Caco-2 (cell line): ENCODE measurements at regions not wholly inside any gene's neighbourhood (a gene's known extent, or its start where the extent isn't known, plus 50 kb on each side); places are given as distances from the start of the nearest gene placed in this dataset.

Experiments
- BruUV-seq: library from RNA; stranded (reverse); fragments of 400-500 nt; replicated peaks from 2 replicates; lab custom pipeline; 2021; lab: Mats Ljungman, UMichigan
- CTCF ChIA-PET: fragments of 300-600 bp; sonication (Branson Sonifier 250); formaldehyde crosslinking; loops from one replicate; lab custom pipeline; 2022; ENCODE audit warnings: antibody characterized with exemption; lab: Charles Lee
- POLR2A ChIA-PET: fragments of 300-600 bp; sonication (Branson Sonifier 250); formaldehyde crosslinking; loops from one replicate; lab custom pipeline; 2022; ENCODE audit warnings: antibody characterized with exemption; lab: Charles Lee
- DNase-seq, 2 experiments: peaks; one replicate each; pipeline versions ENCODE4 v3.0.0 to v3.0.0-alpha.2; 2020 to 2022
- H3K27me3 ChIP-seq: replicated peaks from 2 replicates; pipeline ENCODE4 v1.6.0; 2011; ENCODE audit warnings: low read length; ENCODE audit not compliant: control insufficient read depth, insufficient read depth
- H3K36me3 ChIP-seq: 2 replicates; pipeline ENCODE4 v1.5.1; 2011; ENCODE audit warnings: low read length; ENCODE audit not compliant: control insufficient read depth, insufficient read depth
- H3K4me1 ChIP-seq: fragments of 250-450 bp; sonication (Bioruptor Pico); 2 replicates; pipeline ENCODE4 v1.5.1; 2020; ENCODE audit warnings: mild to moderate bottlenecking
- H3K4me3 ChIP-seq: 2 replicates; pipeline ENCODE4 v1.5.1; 2011; ENCODE audit warnings: low read depth, mild to moderate bottlenecking, control low read depth, low read length
- H3K9me3 ChIP-seq: fragments of 250-450 bp; sonication (Bioruptor Pico); 2 replicates; pipeline ENCODE4 v1.5.1; 2020; ENCODE audit warnings: mild to moderate bottlenecking, moderate library complexity
- H3K27ac Mint-ChIP-seq: one replicate; pipeline ENCODE4 v1.8.0; 2022; ENCODE audit warnings: mixed read lengths; ENCODE audit not compliant: unreplicated experiment
- H3K27me3 Mint-ChIP-seq: one replicate; pipeline ENCODE4 v1.8.0; 2022; ENCODE audit warnings: mixed read lengths; ENCODE audit not compliant: insufficient read depth, unreplicated experiment
- H3K36me3 Mint-ChIP-seq: one replicate; pipeline ENCODE4 v1.8.0; 2022; ENCODE audit warnings: mild to moderate bottlenecking, mixed read lengths; ENCODE audit not compliant: insufficient read depth, unreplicated experiment
- H3K4me1 Mint-ChIP-seq: one replicate; pipeline ENCODE4 v1.8.0; 2022; ENCODE audit warnings: low read depth, mixed read lengths; ENCODE audit not compliant: unreplicated experiment
- H3K4me3 Mint-ChIP-seq: one replicate; pipeline ENCODE4 v1.8.0; 2022; ENCODE audit warnings: mild to moderate bottlenecking, moderate library complexity, mixed read lengths; ENCODE audit not compliant: unreplicated experiment
- H3K9me3 Mint-ChIP-seq: one replicate; pipeline ENCODE4 v1.8.0; 2022; ENCODE audit warnings: mixed read lengths; ENCODE audit not compliant: unreplicated experiment
- CTCF ChIP-seq, 2 experiments: fragments of 200-600 bp in 1 of 2; IDR thresholded peaks; 1 replicate in 1 of 2; 2 replicates in 1 of 2; pipeline versions ENCODE4 v1.5.1 to v1.8.0; 2011 to 2022; ENCODE audit warnings: antibody characterized with exemption in 1 of 2, control low read depth in 1 of 2, inconsistent platforms in 1 of 2, low read depth in 1 of 2, low read length in 1 of 2, mild to moderate bottlenecking in 1 of 2, moderate library complexity in 1 of 2; ENCODE audit not compliant: insufficient read depth in 1 of 2, severe bottlenecking in 1 of 2, unreplicated experiment in 1 of 2
- intact Hi-C: fragments of 100-400 bp; cut with micrococcal nuclease; formaldehyde crosslinking; loops from one replicate; pipeline ENCODE4 v1.10.0; 2022; ENCODE audit not compliant: unreplicated experiment

GRCh38 chr4:25487155-25487554 is 110.1 kb downstream of the ANAPC4 start:
- Histone ChIP-seq H3K4me1 (no peaks in the 10 kb centered on the region), H3K4me3 (no peak overlapping the region), H3K9me3 (peaks cover 4% of the 10 kb centered on the region; the same call in 1 of the 2 replicates), H3K27me3 (no peaks in the 10 kb centered on the region), H3K36me3 (no peaks in the 10 kb centered on the region)
- ChIA-PET CTCF (no interaction called here), POLR2A (no interaction called here)
- intact Hi-C loops = no loop called here
- H3K9me3 Mint-ChIP-seq = peaks cover 15% of the 10 kb centered on the region
- H3K36me3 Mint-ChIP-seq = no peaks in the 10 kb centered on the region
- no peak for DNase-seq
- no TSS peak for BruUV-seq
- no peak overlapping the region for H3K27ac Mint-ChIP-seq
- no peak overlapping the region for H3K4me3 Mint-ChIP-seq
- no peak for TF ChIP-seq CTCF (IDR thresholded peaks at IDR 0.05; ENCODE audit: insufficient read depth in 1 of 2, low read depth in 1 of 2, low read length in 1 of 2, severe bottlenecking in 1 of 2, unreplicated experiment in 1 of 2)
- no peaks in the 10 kb centered on the region for H3K4me1 Mint-ChIP-seq
- H3K27me3 Mint-ChIP-seq = no peaks in the 10 kb centered on the region

- Histone ChIP-seq H3K4me3 (no peak overlapping the region), H3K36me3 (no peaks in the 10 kb centered on the region), H3K4me1 (no peaks in the 10 kb centered on the region), H3K9me3 (peaks cover 4% of the 10 kb centered on the region; the same call in 1 of the 2 replicates), H3K27me3 (no peaks in the 10 kb centered on the region)
- BruUV-seq = no TSS peak
- Mint-ChIP-seq H3K36me3 (no peaks in the 10 kb centered on the region), H3K27me3 (no peaks in the 10 kb centered on the region), H3K9me3 (peaks cover 15% of the 10 kb centered on the region), H3K4me1 (no peaks in the 10 kb centered on the region), H3K27ac (no peak overlapping the region), H3K4me3 (no peak overlapping the region)
- CTCF ChIA-PET = no interaction called here
- TF ChIP-seq CTCF (IDR thresholded peaks at IDR 0.05; ENCODE audit: insufficient read depth in 1 of 2, low read depth in 1 of 2, low read length in 1 of 2, severe bottlenecking in 1 of 2, unreplicated experiment in 1 of 2) = no peak
- POLR2A ChIA-PET = no interaction called here
- no peak for DNase-seq
- intact Hi-C loops = no loop called here
Observed at GRCh38 chr4:25489253-25489797, 112.3 kb downstream of the ANAPC4 start.

GRCh38 chr4:25493466-25493865 is 116.4 kb downstream of the ANAPC4 start:
- no peaks in the 10 kb centered on the region for H3K36me3 Mint-ChIP-seq
- BruUV-seq = no TSS peak
- no peak overlapping the region for H3K4me3 ChIP-seq
- no peak for TF ChIP-seq CTCF (IDR thresholded peaks at IDR 0.05; ENCODE audit: insufficient read depth in 1 of 2, low read depth in 1 of 2, low read length in 1 of 2, severe bottlenecking in 1 of 2, unreplicated experiment in 1 of 2)
- no peaks in the 10 kb centered on the region for H3K36me3 ChIP-seq
- peaks cover under 1% of the 10 kb centered on the region for H3K9me3 Mint-ChIP-seq
- H3K4me1 ChIP-seq = no peaks in the 10 kb centered on the region
- H3K27me3 ChIP-seq = no peaks in the 10 kb centered on the region
- no peaks in the 10 kb centered on the region for H3K9me3 ChIP-seq
- ChIA-PET POLR2A (no interaction called here), CTCF (no interaction called here)
- no peak overlapping the region for H3K27ac Mint-ChIP-seq
- H3K27me3 Mint-ChIP-seq = no peaks in the 10 kb centered on the region
- intact Hi-C loops = no loop called here
- no peaks in the 10 kb centered on the region for H3K4me1 Mint-ChIP-seq
- no peak overlapping the region for H3K4me3 Mint-ChIP-seq
- no peak for DNase-seq
